ENCODE measurements at regions not wholly inside any gene's neighbourhood (a gene's known extent, or its start where the extent isn't known, plus 50 kb on each side); places are given as distances from the start of the nearest gene placed in this dataset.

DNA sequence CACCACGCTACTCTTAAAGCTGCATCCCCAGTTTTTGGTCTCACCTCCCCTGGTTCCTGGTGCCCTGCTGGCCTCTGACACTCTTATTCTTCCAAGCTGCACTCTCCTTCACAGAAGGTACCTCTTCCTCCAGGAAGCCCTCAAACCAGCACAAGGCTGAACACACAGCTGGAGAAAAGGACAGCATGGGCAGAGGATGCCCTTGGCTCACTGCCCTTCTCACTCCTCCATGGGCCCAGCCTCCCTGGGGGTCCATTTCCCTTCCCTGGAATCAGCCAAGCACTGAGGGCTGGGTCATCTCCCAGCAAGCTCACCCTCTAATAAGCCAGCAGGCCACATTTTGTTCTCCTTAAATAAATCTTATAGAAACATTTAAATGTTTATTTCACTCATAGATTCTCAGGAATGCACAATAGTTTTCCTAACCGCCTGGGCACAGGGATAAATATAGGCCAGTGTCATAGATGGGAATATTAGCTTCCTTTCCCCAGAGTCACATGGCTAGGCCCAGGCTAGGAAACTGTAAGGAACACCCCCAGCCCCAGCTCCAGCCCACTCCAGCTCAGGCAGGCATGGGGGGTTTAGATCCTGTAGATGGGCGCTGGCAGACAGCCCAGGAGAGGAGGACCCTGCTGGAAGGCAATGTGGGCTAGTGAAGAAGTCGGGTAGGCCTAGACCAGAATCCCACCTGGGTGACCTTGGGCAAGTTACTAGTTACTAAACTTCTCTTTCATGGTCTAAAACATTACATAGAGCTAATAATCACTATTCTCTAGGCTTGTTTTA is 51.5 kb downstream of the IRAG1 start:
- peak; percentile 24 for DNase-seq (ENCODE audit: low read depth)

DNA sequence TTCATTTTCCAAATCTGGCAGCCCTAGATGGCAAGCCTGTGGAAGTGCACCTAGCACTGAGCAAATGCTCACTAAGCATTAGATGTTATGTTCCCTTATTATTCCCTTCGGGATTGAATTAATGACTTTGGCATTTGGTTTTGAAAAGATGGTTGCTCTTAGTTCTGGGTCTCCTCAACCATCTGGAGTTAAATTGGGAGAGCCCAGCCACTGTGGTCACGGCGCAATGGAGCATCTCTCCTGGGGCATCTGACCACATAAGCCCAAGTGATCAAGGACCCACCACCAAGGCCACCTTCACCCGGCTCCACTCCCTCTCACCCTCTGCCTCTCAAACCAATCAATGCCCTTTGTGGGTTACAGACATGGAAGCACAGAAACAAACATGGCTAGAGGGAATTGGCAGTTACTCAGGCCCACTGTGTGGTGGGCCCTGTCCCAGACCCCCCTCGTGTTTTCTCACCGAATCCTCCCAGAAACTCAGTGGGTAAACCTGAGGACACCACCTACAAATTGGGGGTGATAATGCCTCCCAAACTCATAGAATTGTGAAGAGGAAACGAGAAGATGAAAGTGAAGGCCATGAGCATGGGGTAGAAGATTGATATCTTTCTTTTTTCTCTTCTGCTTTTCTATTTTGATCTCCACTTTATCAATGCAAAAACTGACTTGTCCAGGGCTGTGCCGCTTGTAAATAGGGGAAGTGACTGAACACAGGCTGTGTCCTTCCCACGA is 52.2 kb downstream of the IRAG1 start:
- DNase-seq (ENCODE audit: low read depth), result no peak

DNA sequence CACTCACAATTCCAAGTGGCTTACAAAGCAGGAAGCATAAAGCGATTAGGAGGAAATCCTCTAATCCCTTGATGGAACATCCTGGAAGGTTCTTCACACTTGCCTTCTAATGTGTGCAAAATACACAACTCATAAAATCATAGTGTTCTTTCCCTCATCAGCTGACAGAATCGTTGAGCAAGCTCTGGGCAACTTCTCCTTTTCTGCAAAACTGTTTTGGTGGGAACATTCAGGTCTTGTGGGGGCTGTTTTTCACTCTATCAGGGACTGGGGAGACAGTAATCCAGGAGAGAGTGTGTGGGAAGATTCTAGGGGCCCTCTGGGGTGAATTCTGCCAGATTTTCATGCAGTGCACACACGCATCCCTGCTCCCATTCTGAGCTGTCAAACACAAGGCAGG is 53.2 kb downstream of the IRAG1 start:
- DNase-seq (ENCODE audit: low read depth), result no peak

DNA sequence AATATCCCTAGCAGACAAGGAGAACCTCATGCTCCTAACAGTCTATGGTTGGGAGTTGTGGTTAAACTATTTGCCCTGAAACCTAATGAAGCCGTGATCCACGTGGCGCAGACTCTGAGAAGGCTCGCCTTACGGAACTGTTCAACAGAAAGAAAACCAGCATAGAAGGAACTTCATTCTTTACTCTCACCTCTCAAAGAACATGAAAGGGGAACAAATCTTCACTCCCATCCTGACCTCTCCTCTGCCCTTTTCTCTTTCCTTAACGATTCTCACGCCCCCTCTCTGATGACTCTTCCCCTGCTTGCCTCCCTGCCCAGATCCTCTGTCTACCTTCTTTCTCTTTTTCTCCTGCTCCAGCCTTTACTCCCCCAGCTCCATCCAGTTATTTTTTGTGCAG is 54.2 kb downstream of the IRAG1 start:
- DNase-seq (ENCODE audit: low read depth), result no peak

DNA sequence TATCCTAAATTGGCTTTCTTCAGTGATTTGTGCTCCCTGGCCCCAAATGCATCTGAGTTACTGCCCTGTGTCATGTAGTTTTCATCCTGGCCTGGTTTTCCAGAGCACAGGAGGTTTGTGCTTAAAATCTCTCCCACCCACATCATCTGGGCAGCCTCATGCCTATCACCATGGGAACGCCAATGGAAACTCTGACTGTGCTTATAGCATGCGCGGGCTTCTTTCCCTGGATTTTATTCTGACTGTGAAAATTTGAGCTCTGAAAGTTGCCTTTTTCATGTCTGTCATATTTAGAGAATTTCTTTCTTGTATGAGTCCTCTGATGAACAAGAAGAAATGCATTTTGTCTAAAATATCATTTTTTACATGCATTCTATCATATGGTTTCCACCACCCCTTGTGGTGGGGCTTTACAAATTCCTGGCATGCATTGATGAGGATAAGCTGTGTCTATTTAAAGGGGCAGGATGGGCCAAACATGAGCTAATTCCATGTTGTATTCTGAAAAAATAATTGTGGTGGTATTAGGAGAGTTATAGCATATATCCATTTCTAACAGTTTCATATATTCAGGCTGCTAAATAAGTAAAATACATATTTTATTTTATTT is 55.1 kb downstream of the IRAG1 start:
- no peak for DNase-seq (ENCODE audit: low read depth)

DNA sequence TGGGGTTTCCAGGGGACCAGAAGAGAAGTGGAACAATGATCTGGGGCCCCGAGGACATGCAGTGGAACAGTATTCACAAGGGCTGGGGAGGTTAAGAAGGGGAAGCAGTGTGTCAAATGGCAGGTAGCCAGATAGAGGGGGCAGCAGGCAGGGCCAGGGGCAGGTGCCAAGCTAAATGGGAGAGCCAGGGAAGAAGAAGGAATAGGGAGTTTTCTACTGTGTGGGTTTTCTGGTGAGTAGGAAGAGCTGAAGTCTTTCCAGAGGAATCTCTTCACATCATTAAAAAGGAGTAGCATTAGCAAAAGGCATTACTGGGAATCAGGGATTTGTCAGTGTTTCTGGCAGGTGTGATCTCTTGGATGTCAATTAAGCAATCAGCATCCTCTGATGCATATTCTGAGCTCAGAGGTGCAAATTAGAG is 55.8 kb downstream of the IRAG1 start:
- DNase-seq (ENCODE audit: low read depth), result no peak

DNA sequence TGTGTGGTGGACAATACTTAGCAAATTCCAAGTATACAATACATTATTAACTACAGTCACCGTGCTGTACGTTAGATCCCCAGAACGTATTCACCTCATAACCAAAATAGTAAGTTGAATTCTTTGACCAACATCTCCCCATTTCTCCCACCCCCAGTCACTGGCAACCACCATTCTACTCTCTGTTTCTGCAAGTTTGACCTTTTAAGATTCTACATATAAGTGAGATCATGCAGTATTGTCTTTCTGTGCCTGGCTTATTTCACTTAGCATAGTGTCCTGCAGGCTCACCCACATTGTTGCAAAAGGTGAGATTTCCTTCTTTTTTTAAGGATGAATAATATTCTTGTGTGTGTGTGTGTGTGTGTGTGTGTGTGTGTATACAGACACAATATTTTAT is 59.1 kb downstream of the IRAG1 start:
- DNase-seq (ENCODE audit: low read depth), result no peak

DNA sequence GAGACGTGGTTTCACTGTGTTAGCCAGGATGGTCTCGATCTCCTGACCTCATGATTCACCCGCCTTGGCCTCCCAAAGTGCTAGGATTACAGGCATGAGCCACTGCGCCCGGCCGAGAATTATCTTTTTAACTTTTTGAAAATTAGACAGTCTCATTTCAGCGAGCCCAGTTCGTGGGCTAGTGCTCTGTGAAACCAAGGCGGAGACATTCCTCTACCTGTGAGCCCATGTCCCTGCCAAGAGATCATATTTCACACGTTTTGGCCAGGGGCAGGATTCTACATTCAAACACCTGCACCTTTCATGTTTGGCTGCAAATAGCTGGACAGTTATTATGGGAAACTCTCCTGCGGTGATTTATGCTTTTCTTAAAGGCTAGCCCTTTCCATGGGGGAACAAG is 60.3 kb downstream of the IRAG1 start:
- no peak for DNase-seq (ENCODE audit: low read depth)

DNA sequence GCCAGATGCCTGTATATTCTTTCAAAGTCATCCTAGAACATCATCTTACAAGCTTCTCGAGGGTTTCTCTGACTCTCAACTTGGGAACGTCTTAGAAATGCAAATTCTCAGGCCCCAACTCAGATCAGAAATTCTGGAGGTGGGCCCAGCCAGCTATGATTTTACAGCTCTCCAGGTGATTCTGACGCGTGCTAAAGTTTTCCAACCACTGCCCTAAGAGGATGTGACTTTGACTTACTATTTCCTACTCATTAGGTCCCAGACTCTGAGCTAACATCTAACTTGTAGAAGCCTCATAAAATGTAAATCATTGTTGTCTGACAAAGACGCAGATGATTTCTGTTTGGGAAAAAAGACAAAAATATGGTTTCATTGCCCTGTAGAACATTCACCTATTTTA is 61.1 kb downstream of the IRAG1 start:
- DNase-seq (ENCODE audit: low read depth), result no peak

DNA sequence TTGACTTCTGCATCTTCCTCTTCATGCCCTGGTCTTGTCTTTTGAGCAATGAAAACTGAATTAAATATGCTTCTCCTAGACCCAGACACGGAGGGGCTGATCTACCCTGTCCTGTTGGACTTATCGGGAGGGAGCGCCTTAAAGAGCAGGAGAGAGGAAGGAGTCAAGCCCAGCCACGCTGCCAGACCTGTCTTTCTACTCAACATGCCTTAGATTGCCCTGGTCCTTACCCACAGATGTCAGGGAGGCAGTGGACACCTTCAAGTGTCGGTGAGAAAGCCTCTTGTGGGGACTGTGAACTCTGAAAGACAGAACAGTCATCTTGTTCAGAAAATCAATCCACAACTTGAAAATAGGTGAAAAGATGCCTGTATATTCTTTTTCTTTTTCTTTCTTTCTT is 61.8 kb downstream of the IRAG1 start:
- no peak for DNase-seq (ENCODE audit: low read depth)

DNA sequence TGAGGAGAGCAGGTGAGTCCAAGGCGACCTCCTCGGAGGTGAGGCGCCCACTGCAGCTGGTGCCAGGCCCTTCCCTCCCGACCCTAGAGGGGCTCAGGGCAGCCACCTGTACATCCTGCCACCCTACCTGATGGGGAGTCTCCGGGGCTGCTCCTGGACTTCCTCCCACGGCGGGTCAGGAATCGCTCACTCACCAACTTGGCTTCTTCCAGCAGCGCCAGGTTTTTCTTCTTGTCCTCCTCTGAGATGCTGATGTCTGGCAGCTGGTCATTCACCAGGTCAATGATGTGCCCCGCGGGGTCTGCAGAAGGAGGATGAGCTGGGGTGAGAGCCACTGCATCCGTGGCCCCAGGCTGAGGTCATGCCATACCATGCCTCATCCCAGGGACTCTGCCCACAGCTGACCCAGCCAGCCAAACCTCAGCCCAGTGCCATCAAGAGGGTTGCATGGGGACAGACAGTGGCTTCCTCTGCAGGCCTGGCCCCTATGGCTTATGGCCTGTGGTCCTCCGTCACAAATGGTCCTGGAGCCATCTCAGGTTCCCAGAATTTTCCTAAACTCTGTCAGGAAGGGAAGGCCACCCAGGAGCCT is 61.0 kb upstream of the LYVE1 start:
- no peak for DNase-seq (ENCODE audit: low read depth)

DNA sequence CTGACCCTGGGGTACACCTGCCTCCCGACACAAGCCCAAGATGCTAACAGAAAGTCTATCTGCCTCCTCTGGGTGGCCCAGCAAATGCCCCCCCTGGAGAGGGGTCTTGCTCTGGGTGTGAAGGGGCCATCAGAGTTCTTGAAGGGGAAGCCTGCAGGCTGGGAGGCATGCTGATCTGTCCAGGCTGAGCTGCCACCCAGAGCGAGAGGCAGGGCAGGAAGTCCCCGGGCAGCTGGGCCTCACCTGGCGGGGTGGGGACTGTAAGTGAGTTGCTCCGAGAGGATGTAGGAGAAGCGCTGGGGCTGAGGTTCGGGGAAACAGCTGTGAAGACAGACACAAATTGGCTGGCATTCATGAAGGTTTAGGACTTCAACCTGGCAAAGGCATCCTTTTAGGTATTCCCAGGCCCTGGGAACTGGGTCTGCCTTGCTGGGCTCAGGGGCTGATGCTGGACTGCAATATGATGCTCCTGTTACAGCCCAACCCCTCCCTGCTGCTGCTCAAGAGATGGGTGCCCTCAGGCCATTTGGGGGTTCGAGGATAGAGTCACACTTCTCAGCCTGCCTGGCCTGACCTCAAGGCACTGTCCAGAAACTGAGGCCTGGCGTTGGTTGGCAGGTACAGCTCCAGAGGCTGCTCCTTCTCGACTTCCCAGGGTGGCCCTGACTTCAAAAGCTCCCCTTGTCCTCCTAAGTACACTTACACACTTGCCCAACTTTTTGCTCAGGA is 60.2 kb upstream of the LYVE1 start:
- no peak for DNase-seq (ENCODE audit: low read depth)

DNA sequence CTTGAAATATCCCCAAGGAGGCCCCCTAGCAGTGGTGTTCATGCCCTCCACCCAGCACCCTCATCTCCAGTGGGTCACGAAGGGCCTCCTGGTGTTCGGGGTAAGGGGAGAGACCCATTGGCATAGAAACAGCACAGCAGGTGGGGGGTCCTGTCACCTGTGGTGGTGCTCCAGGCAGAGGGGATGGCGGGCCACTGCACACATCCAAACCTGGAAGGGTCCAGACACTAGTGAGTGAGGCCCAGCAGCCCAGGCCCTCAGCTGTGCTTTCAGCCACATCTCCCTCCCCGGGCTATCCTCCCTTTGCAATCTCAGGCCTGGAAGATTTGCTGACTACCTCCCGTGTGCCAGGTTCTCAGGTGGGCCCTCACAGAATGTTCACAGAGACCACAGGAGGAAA is 59.4 kb upstream of the LYVE1 start:
- DNase-seq (ENCODE audit: low read depth), result no peak

DNA sequence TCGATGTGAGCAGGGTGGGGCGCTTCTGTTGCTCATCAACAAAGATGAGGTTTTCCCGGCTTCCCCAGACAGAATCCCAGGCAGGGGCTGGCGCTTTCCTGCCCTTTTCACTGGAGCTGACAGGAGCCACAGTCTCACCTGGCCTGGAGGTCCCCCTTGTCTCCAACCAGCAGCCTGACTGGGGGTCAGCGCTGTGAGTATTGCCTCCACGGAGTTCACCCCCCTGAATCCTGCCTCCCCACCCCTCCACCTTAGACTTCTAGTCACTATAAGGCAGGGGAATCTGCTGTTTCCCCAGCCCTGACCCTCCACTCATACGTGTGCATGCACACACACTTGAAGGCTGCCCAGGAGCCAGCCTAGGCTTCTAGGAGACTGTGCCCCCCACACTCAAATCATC is 58.8 kb upstream of the LYVE1 start:
- DNase-seq (ENCODE audit: low read depth), result no peak

DNA sequence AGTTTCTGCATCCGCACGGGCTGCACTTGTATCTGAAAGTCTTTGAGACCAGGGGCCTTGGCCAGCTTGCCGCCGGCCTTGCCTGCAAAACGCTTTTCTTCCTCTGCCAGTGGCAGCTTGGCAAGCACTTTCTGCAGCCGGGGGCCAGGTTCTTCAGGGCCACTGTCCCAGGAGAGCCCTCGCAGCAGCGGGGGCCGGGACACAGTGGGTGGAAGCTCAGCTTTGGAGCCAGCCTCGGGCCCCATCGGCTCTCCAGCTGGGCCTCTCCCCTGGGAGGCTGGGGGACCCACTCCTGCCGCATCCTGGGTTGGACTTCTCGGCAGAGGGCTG is 57.5 kb upstream of the LYVE1 start:
- DNase-seq (ENCODE audit: low read depth), result no peak

DNA sequence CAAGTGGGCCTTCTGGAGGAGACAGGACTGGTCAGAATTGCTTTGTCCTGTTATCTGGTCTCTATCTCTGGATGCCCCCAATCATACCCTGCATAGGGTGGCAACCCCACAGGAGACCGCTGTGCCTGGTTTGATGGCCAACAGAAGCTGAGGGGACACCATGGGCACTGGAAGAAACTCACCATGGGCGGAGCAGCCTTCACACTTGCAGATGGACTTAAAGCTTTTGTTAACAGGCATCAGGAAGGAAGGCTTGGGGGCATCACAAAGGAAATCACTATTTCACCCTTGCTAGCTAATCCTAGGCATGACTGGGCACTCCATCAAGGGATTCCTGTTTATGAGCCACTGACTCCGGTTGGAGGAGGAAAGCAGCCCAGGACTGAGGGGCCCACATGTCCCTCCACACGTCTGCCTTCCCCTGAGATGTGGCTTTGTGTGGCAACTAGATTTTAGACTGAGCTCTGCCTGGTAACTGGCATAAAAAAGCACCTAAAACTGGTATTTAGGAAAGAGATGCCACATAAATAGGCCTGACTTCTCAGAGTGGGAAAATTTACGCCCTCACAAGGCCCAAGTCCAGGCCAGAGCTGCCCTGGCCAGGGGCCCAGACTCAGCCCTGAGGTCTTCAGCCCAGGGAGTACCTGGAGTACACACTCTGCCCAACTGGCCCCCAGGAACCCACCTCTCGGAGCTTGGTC is 57.0 kb upstream of the LYVE1 start:
- no peak for DNase-seq (ENCODE audit: low read depth)

DNA sequence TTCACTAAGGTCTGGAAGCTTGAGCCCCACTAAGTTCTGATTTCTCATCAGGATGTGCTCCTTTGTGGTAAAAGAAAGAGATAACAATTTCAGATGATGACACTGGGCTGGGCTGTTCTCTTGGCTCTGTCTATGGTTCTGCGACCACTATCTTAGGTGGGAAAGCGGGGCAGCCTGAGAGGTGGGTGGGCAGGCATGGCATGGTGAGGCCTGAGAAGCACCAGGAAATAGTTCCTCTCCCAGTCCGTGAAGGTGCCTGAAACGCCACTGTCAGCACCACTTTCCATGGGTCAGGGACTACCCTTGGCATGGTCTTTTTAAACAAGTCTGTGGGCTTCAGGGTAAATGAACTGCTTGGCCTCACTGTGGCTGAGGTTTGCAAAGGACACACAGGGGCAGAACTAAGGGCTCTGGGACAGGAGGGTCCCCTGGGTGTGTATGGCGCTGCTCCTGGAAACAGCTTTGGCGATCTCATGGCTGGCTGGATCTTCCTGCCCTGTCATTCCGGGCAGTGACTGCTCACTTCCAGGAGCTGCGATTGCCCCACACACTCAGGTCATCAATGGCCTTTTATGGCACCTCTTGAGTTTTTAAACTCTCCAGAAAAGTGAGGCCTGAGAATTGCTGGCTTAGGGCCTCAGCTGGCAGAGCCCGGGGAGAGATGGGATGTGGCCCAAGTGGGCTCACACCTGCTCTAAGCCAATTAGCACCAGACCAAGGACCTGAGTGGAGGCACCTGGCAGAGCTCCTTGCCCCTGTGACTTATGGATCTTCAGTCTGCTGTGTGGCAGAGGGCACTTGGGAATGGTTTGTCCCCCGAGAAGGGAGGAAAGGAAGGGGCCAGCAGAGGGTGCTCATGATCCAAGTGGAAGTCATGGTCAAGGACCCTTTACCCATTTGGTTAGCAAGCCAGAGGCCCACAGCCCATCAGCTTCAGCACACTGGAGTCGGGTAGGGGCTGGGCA is 55.6 kb upstream of the LYVE1 start:
- peak; percentile 44 for DNase-seq (ENCODE audit: low read depth)

DNA sequence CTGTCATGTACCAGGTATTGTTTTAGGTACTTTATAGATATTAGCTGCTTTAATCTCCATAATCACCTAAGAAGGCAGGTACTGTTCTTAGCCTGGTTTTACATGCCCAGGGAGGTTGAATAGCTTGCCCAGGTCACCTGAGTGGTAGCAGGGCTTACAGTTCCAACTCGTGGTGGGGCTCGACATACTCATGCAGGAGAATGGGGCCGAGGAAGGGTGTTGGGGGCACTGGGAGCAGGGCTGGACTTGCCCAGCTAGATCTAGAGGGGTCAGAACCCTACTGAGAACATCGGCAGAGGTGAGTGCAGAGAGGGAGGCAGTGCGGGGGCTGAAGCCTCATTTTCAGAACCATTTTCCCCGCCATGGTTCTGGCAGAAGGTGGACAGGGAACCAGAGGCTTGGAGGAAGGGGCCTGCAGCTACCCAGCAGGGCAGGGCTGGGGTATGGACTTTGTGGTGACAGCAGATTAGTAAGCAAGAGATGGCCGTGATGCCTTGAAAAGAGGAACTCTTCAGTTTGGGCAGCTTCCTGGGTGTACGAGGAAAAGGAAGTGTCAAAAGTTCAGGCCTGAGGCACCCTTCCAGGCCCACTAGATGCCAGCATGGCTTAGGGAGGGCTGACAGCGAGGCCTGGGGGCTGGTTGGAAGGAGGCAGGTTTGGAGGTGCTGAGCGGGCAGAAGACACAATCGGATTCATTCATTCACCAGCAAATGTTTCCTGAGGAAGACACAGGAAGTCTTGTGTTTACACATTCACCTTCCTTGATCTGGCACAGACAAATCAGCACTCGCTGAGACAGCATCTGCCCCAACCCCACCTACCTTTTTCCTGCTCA is 54.7 kb upstream of the LYVE1 start:
- DNase-seq (ENCODE audit: low read depth), result no peak

DNA sequence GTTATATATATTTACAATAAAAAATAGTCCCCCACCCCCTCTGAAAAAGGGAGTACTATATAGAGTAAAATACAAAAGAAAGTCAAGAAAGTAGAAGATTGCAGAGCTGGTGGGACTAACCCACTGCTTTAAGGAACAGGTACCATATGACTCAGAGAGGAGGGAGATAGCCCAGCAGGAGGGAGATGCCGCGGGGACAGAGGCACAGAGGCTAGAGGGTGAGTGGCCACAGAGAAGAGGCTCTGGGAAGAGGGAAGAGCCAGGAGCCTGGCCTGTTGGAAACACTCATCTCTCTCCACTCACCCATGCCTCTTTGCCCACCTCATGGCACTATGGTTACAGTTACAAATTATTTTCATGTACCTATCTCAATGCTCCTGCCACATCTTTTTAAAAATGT is 53.6 kb upstream of the LYVE1 start:
- no peak for DNase-seq (ENCODE audit: low read depth)
